ENCODE measurements at regions not wholly inside any gene's neighbourhood (a gene's known extent, or its start where the extent isn't known, plus 50 kb on each side); places are given as distances from the start of the nearest gene placed in this dataset.
A peak's percentile ranks its signal among the peaks of the same experiment; 100 is the strongest.

DNA sequence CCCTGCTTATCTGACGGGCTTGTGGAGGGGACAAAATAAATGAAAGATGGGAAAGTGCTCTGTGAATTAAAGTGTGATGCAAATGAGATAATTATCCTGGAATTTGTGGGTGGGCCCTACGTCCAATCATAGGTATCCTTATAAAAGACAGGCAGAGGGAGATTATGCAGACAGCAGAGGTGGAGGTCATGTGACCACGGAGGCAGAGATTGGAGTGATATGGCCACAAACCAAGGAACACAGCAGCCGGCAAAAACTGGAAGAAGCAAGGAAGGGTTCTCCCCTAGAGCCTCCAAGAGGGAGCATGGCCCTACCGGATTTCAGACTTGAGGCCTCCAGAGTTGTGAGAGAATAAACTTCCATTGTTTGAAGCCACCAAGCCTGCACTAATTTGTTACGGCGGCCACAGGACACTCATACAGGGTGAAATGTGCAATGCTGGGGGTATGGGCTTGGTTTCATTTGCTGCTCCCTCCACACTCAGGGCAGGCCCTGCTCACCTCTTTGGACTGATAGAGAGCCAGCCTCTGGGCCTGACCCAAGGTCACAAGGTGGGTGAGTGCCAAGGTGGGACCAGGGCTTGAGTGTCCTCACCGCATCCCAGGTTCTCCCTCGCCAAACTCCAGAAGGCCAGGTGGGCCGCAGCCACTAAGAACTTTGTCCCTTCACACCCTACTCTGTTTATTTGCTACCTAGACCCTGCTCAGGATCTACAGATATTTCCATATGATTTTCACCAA is 149.6 kb upstream of the TNRC6C start:
- POLR2A ChIA-PET: no interaction called here
- Mint-ChIP-seq H3K27me3 (no peaks in the 10 kb centered on the region), H3K4me3 (no peak overlapping the region), H3K36me3 (no peaks in the 10 kb centered on the region), H3K9me3 (no peaks in the 10 kb centered on the region), H3K4me1 (peaks cover 0 to 10% (median 5%) of the 10 kb centered on the region in 4 donors), H3K27ac (peak overlapping the region in 1 of 10 donors; percentile 13)
- DNase-seq (no peak), ATAC-seq (no peak)

GRCh38 chr17:77809814-77810213 is 148.7 kb upstream of the TNRC6C start:
- no peak overlapping the region for H3K4me3 Mint-ChIP-seq
- no peak overlapping the region for H3K27ac Mint-ChIP-seq
- ATAC-seq (no peak), DNase-seq (no peak)
- H3K27me3 Mint-ChIP-seq: no peaks in the 10 kb centered on the region
- POLR2A ChIA-PET: no interaction called here
- H3K9me3 Mint-ChIP-seq: no peaks in the 10 kb centered on the region
- H3K36me3 Mint-ChIP-seq: no peaks in the 10 kb centered on the region
- peaks cover 0 to 5% (median 1%) of the 10 kb centered on the region in 4 donors for H3K4me1 Mint-ChIP-seq

- no peak for DNase-seq
- no peak for ATAC-seq
- Mint-ChIP-seq H3K36me3 (no peaks in the 10 kb centered on the region), H3K27me3 (no peaks in the 10 kb centered on the region), H3K4me3 (no peak overlapping the region), H3K9me3 (no peaks in the 10 kb centered on the region), H3K27ac (no peak overlapping the region), H3K4me1 (peaks cover 0 to 5% (median 0%) of the 10 kb centered on the region in 4 donors)
- POLR2A ChIA-PET: interaction anchor here (0.6 kb wide), 1 partner anchor 1748 kb away, joined by 3 read pairs; no protein-coding TSS in a partner anchor
These were observed 148.0 kb upstream of the TNRC6C start for GRCh38 chr17:77810536-77810935.

DNA sequence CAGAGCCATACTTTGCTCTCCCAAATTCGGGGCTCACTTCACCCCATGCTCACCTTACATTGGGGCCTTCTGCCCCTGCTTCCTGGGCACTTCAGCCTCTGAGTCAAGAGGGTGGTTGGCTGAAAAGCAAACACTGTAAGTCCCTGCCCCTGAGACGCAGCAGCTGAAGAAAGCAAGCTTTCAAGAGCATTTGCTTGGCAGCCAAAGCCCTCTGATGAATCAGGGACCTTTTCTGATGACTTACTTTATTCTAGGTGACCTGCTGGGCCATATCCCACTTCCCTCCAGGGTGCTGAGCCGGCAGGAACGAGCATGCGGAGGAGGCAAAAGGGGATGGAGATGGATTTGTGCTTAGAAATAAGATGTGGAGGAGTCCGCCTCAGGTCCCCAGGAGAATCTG is 147.0 kb upstream of the TNRC6C start:
- no peaks in the 10 kb centered on the region for H3K27me3 Mint-ChIP-seq
- H3K9me3 Mint-ChIP-seq: no peaks in the 10 kb centered on the region
- no peaks in the 10 kb centered on the region for H3K36me3 Mint-ChIP-seq
- DNase-seq (no peak), ATAC-seq (no peak)
- H3K4me3 Mint-ChIP-seq: no peak overlapping the region
- no peak overlapping the region for H3K27ac Mint-ChIP-seq
- peaks cover 0 to 5% (median 0%) of the 10 kb centered on the region in 4 donors for H3K4me1 Mint-ChIP-seq
- POLR2A ChIA-PET: no interaction called here

DNA sequence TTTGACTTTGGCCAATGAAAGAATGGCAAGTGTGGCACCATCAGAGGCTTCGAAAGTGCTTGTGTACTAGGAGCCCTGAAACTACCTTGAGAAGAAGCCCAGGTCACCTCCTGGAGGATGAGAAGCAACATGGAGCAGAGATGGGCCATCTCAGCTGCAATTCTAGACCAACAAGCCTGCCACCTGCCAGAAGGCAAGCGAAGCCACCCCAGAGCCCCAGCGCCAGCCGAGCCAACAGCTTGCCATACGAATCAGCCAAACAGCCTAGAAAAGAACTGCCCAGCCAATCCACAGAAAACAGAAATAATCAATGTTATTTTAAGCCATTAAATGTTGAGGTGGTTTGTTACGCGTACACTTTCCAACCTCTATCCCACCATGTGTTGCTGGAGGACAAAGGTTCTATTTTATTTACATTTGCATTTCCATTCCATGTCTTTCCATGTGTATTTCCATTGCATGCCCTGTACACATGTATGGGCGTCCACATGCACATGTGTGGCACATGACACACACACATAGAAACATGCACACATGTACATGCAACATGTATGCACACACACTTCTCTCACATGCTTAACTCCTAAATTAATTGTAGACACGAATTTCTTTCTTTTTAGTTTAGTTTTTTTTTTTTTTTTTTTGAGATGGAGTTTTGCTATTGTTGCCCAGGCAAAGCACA is 144.3 kb upstream of the TNRC6C start:
- POLR2A ChIA-PET: interaction anchor here (0.7 to 1.5 kb wide), 2 partner anchors 144 to 172 kb away, joined by 3 to 8 read pairs; partner anchors contain the start of gene TNRC6C
- ATAC-seq (no peak), DNase-seq (no peak)
- Mint-ChIP-seq H3K4me3 (no peak overlapping the region), H3K4me1 (peaks cover 0 to 5% (median 0%) of the 10 kb centered on the region in 4 donors), H3K27ac (no peak overlapping the region), H3K27me3 (no peaks in the 10 kb centered on the region), H3K36me3 (no peaks in the 10 kb centered on the region), H3K9me3 (no peaks in the 10 kb centered on the region)

- Mint-ChIP-seq H3K27ac (peak overlapping the region in 2 of 10 donors; percentile 25 to 32), H3K4me3 (no peak overlapping the region), H3K27me3 (no peaks in the 10 kb centered on the region), H3K4me1 (peaks cover 0 to 7% (median 0%) of the 10 kb centered on the region in 4 donors), H3K9me3 (no peaks in the 10 kb centered on the region), H3K36me3 (no peaks in the 10 kb centered on the region)
- DNase-seq (no peak), ATAC-seq (no peak)
- POLR2A ChIA-PET: interaction anchor here (0.6 to 1.5 kb wide), 3 partner anchors 29 to 171 kb away, joined by 3 to 8 read pairs (median 3); partner anchors contain the start of gene TNRC6C
These were observed 143.2 kb upstream of the TNRC6C start for GRCh38 chr17:77815127-77815905.

- no peaks in the 10 kb centered on the region for H3K27me3 Mint-ChIP-seq
- no peaks in the 10 kb centered on the region for H3K9me3 Mint-ChIP-seq
- no peaks in the 10 kb centered on the region for H3K36me3 Mint-ChIP-seq
- ATAC-seq (no peak), DNase-seq (no peak)
- no peak overlapping the region for H3K27ac Mint-ChIP-seq
- peaks cover 0 to 4% (median 0%) of the 10 kb centered on the region in 4 donors for H3K4me1 Mint-ChIP-seq
- no peak overlapping the region for H3K4me3 Mint-ChIP-seq
- POLR2A ChIA-PET: interaction anchor here (1.6 kb wide), 1 partner anchor 140 kb away, joined by 7 read pairs; the partner anchor contains the start of gene TNRC6C
These were observed 140.6 kb upstream of the TNRC6C start for GRCh38 chr17:77817953-77818352.

- Mint-ChIP-seq H3K36me3 (no peaks in the 10 kb centered on the region), H3K9me3 (no peaks in the 10 kb centered on the region), H3K27me3 (peaks cover 0 to 3% (median 0%) of the 10 kb centered on the region in 5 donors), H3K4me3 (no peak overlapping the region), H3K27ac (no peak overlapping the region), H3K4me1 (peaks cover 0 to 9% (median 3%) of the 10 kb centered on the region in 4 donors)
- POLR2A ChIA-PET: interaction anchor here (1.3 kb wide), 1 partner anchor 139 kb away, joined by 4 read pairs; the partner anchor contains the start of gene TNRC6C
- ATAC-seq: no peak
- DNase-seq: no peak
These were observed 139.0 kb upstream of the TNRC6C start for GRCh38 chr17:77819497-77819896.

GRCh38 chr17:77821114-77821513 is 137.4 kb upstream of the TNRC6C start:
- Mint-ChIP-seq H3K9me3 (no peaks in the 10 kb centered on the region), H3K27me3 (peaks cover 0 to 3% (median 0%) of the 10 kb centered on the region in 5 donors), H3K27ac (no peak overlapping the region), H3K4me3 (no peak overlapping the region), H3K4me1 (peaks cover 0 to 9% (median 3%) of the 10 kb centered on the region in 4 donors), H3K36me3 (no peaks in the 10 kb centered on the region)
- POLR2A ChIA-PET: no interaction called here
- ATAC-seq (no peak), DNase-seq (no peak)

DNA sequence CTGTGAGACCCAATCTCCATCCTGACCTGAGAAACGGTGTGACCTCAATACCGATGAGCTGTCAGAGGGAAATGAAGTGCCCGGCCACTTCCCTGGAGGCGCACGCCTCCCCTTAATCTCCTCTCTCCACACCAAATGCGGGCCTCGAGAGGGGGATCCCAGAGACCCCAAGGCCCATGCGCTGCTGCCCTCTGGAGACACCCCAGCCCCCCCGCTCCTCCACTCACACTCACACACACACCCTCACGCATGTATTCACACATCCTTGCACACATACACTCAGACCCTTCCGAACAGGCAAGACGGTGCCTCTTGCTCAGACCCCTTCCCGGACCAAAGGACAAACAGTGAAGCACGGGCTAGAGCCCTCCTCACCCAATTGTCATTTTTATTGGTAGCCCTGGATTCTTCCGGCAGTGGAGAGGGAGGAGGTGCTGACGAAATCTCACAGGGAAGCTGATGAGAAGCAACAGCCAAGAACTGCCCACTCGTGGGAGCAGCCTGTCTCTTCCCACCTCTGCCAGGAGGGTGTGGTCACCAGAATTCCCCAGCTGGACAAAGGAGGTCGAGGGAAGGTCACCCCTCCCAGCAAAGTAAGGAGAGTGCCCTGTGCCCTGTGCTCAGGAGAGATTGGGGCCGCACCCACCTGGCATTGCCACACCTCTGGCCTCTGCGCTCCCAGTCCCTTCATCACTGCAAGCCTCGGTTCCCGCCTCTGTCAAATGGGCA is 136.0 kb upstream of the TNRC6C start:
- Mint-ChIP-seq H3K4me3 (no peak overlapping the region), H3K27ac (peak overlapping the region in 1 of 10 donors; percentile 55), H3K9me3 (no peaks in the 10 kb centered on the region), H3K4me1 (peaks cover 0 to 9% (median 6%) of the 10 kb centered on the region in 4 donors), H3K36me3 (no peaks in the 10 kb centered on the region), H3K27me3 (peaks cover 0 to 3% (median 0%) of the 10 kb centered on the region in 5 donors)
- POLR2A ChIA-PET: no interaction called here
- DNase-seq (no peak), ATAC-seq (no peak)

- peaks cover 0 to 3% (median 0%) of the 10 kb centered on the region in 5 donors for H3K27me3 Mint-ChIP-seq
- no peaks in the 10 kb centered on the region for H3K9me3 Mint-ChIP-seq
- peak overlapping the region in 4 of 10 donors; percentile 25 to 60 (median 53) for H3K27ac Mint-ChIP-seq
- H3K4me1 Mint-ChIP-seq: peaks cover 0 to 20% (median 13%) of the 10 kb centered on the region in 4 donors
- H3K4me3 Mint-ChIP-seq: no peak overlapping the region
- ATAC-seq: no peak
- DNase-seq: no peak
- H3K36me3 Mint-ChIP-seq: no peaks in the 10 kb centered on the region
- POLR2A ChIA-PET: no interaction called here
These were observed 134.3 kb upstream of the TNRC6C start for GRCh38 chr17:77824102-77824779.

All from naive thymus-derived CD8-positive, alpha-beta T cell (primary cell).